ENCODE measurements at regions not wholly inside any gene's neighbourhood (a gene's known extent, or its start where the extent isn't known, plus 50 kb on each side); places are given as distances from the start of the nearest gene placed in this dataset.

- TF ChIP-seq YY1 (IDR thresholded peaks at IDR 0.05; ENCODE audit: extremely low read depth, insufficient replicate concordance, low read depth, low read length) (no peak), CTCF (IDR thresholded peaks at IDR 0.05 in 2 of 3, conservative IDR thresholded peaks at IDR 0.05 in 1 of 3; ENCODE audit: borderline replicate concordance in 1 of 3, insufficient read depth in 1 of 3, low read depth in 2 of 3, low read length in 2 of 3) (no peak), SP1 (IDR thresholded peaks at IDR 0.05; ENCODE audit: low read depth) (no peak), POLR2AphosphoS5 (IDR thresholded peaks at IDR 0.05; ENCODE audit: low read depth, low read length) (no peak), POLR2A (IDR thresholded peaks at IDR 0.05; ENCODE audit: borderline replicate concordance, extremely low read depth, insufficient read depth, insufficient read length) (no peak), MAX (IDR thresholded peaks at IDR 0.05) (no peak), JUND (IDR thresholded peaks at IDR 0.05) (no peak), CBX3 (IDR thresholded peaks at IDR 0.05; ENCODE audit: low read depth) (no peak), EZH2phosphoT487 (IDR thresholded peaks at IDR 0.05; ENCODE audit: borderline replicate concordance) (no peak), CEBPB (IDR thresholded peaks at IDR 0.05; ENCODE audit: low read depth) (no peak)
Observed at GRCh38 chr1:30034105-30034626, 689.2 kb downstream of the MATN1 start.

Measured in HCT116 (cell line).